Occipital lobe (tissue), 1 donor: ENCODE measurements at regions not wholly inside any gene's neighbourhood (a gene's known extent, or its start where the extent isn't known, plus 50 kb on each side); places are given as distances from the start of the nearest gene placed in this dataset.
"Not testable (repeated sequence)": the region's sequence is repeated elsewhere in the genome, so short reads cannot be mapped to it uniquely, and the experiment has no call there.

ENCODE experiments used
- DNase-seq: peaks from one replicate; lab custom pipeline; 2025; lab: John Stamatoyannopoulos, UW

GRCh38 chr5:99068944-99069650 lies 140.3 kb upstream of the CHD1 start:
- no peak for DNase-seq

DNA sequence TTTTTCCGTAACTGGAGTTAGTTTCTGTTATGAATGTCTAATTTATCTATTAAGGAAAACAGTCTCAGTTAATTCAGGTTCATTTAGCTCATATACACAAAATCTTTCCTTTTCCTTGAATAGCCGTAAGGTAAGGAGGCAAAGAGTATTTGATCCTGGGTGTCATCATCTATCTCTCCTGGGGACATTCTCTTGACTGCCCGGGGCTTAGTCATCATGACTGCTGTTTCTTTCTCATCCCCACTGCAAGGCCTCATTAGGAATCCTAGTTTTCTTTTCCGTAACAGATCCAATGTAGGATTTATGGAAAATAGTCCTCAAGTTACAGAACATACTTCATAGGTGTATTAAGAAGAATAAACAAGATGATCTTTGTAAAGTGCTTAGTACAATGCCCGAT lies 134.9 kb upstream of the CHD1 start:
- DNase-seq: no peak

GRCh38 chr5:99061711-99062110 lies 132.9 kb upstream of the CHD1 start:
- no peak for DNase-seq

DNA sequence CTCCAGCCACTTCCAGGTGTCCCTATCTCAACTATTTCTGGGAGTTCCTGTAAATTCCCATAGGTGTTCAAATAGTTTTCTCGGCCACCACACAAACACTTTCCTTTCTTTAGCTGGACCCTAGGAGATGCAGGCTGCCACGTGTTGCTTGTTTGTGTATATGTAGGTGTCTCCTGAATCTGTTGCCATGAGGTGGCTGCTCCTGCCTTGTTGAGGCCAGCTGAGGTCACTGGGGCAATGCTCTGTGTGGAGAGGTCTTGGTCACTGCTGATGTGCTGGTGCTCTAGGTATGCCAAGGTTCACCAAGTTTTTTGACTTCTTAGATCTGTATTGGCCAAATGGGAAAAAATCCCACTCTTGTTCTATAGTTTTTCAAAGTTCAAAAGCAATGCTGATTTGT lies 132.5 kb upstream of the CHD1 start:
- no peak for DNase-seq

- peak; percentile 22 for DNase-seq
Observed at GRCh38 chr5:99060306-99061261, 131.8 kb upstream of the CHD1 start.

- DNase-seq: no peak
Observed at GRCh38 chr5:99059685-99060084, 130.9 kb upstream of the CHD1 start.

- DNase-seq: no peak
Observed at GRCh38 chr5:99058466-99058865, 129.7 kb upstream of the CHD1 start.

- DNase-seq: no peak
Observed at GRCh38 chr5:99054972-99055371, 126.2 kb upstream of the CHD1 start.

GRCh38 chr5:99045871-99046270 lies 117.1 kb upstream of the CHD1 start:
- DNase-seq: no peak

GRCh38 chr5:99043257-99043656 lies 114.5 kb upstream of the CHD1 start:
- DNase-seq: not testable (repeated sequence)

DNA sequence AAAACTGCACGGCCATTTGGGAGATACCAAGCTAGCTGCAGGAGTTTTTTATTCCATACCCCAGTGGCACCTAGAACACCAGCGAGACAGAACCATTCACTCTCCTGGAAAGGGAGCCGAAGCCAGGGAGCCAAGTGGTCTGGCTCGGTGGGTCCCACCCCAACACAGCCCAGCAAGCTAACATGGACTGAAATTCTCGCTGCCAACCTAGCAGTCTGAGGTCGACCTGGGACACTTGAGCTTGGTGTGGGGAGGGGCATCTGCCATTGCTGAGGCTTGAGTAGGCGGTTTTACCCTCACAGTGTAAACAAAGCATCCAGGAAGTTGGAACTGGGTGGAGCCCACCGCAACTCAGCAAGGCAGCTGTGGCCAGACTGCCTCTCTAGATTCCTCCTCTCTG lies 108.9 kb upstream of the CHD1 start:
- no peak for DNase-seq

DNA sequence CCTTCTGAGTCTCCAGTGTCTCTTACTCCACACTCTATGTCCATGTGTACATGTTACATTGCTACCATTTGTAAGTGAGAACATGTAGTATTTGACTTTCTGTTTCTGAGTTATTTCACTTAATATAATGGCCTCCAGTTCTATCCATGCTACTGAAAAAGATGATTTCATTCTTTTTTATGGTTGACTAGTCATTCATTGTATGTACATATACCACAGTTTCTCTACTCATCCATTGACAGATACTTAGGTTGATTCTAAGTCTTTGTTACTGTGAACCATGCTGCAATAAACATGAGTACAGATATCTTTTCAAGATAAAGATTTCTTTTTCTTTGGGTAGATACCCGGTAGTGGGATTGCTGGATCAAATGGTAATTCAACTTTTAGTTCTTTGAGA lies 107.1 kb upstream of the CHD1 start:
- no peak for DNase-seq

GRCh38 chr5:99034336-99034735 lies 105.5 kb upstream of the CHD1 start:
- DNase-seq: no peak

GRCh38 chr5:99033014-99033900 lies 104.5 kb upstream of the CHD1 start:
- no peak for DNase-seq

GRCh38 chr5:99032234-99033013 lies 103.6 kb upstream of the CHD1 start:
- DNase-seq: peak; percentile 13

GRCh38 chr5:99030906-99031440 lies 102.2 kb upstream of the CHD1 start:
- DNase-seq: no peak

- DNase-seq: no peak
Observed at GRCh38 chr5:99029172-99029571, 100.4 kb upstream of the CHD1 start.

GRCh38 chr5:99028170-99028569 lies 99.4 kb upstream of the CHD1 start:
- not testable (repeated sequence) for DNase-seq

DNA sequence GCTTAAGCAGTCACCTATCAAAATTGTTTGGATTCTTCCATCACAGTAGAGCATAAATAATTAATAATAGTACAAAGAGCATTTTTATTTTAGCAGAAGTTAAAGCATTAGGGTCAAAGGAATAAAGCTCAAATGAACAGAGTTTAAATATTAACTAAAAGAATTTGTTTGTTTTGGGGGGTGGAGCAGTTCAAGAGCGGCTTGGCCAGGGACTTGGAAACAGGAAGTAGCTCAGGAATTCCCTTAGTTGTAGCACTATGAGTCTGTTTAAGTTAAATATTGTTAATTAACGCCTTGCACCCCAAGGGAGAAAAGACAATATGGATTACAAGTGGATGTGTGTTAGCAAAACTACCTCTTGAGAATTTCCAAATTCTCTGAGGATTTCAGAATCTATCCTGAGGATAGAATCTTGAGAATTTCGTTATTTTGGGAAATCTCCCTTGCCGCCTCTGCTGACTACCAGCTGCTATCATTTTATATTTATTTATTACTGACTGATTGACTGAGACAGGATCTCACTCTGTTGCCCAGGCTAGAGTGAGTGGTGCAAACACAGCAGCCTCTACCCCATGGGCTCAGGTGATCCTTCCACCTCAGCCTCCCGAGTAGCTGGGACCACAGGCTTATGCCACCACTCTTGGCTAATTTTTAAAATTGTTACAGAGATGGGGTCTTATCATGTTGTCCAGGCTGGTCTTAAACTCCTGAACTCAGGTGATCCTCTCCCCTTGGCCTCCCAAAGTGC lies 96.7 kb upstream of the CHD1 start:
- DNase-seq: no peak

GRCh38 chr5:99023330-99023729 lies 94.5 kb upstream of the CHD1 start:
- DNase-seq: no peak
